CD4-positive, alpha-beta T cell treated with Interferon alpha-2 for 1 hour (primary cell): ENCODE measurements at regions not wholly inside any gene's neighbourhood (a gene's known extent, or its start where the extent isn't known, plus 50 kb on each side); places are given as distances from the start of the nearest gene placed in this dataset.

Experiments
- DNase-seq, 2 donors: peaks; one replicate each; pipeline ENCODE4 v3.0.0-alpha.2; 2020 to 2022

DNA sequence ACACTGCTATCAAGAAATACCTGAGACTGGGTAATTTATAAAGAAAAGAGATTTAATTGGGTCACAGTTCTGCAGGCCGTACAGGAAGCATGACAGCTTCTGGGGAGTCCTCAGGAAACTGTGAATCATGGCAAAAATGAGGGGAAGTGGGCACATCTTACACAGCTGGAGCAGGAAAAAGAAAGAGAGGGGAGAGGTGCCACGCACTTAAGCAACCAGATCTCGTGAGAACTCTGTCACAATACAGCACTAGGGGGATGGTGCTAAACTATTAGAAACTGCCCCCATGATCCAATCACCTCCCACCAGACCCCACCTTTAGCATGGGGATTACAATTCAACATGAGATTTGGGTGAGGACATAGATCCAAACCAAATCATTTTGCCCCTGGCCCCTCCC lies 105.5 kb upstream of the CPLX2 start:
- DNase-seq: no peak

DNA sequence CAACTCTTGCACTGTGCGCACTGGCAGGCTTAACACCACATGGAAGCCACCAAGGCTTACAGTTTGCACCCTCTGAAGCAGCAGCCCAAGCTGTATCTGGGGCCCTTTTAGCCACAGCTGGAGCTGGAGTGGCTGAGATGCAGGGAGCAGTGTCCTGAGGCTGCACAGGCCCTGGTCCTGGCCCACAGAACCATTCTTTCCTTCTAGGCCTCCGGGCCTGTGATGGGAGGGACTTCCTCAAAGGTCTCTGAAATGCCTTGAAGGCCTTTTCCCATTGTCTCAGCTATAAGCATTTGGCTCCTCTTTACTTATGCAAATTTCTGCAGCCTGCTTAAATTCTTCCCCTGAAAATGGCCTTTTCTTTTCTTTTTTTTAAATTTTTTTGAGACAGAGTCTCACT lies 104.4 kb upstream of the CPLX2 start:
- DNase-seq: no peak

DNA sequence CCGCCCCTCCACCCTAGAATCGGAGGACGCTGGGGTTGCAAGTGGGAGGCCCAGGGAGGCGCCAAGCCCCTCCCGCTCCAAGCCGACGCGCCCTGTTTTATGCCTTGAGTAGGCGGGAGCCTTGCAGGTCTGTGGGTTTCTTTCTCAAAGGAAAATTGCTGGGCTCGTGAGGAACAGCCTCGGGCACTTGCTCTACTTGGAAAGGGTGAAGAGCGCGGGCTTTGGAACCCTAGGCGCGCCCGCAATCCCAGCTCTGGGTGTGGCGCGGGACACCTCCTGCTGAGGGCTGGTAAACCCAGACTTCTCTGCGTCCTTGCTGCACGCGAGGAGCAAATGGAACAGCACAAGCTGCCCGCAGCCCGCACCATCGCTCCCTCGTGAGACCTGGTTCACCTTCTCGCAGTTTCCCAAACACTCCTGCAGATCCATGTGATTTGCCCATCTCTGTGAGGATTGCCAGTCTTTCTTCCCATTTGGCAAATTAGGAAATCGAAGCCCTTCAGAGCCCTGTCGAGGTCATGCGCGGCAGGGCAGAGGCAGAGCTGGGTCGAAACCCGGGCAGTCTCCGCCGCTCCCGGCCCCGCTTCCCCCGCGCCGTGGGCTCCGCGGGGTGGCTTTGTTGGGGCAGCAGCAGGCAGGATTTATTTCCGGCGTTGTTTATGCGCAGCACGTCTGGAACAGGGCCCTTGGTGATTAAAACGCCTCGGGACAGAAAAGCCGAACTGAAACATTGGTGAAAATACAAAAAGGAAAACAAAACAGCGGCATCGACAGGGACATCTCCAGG lies 98.4 kb upstream of the CPLX2 start:
- DNase-seq: no peak

DNA sequence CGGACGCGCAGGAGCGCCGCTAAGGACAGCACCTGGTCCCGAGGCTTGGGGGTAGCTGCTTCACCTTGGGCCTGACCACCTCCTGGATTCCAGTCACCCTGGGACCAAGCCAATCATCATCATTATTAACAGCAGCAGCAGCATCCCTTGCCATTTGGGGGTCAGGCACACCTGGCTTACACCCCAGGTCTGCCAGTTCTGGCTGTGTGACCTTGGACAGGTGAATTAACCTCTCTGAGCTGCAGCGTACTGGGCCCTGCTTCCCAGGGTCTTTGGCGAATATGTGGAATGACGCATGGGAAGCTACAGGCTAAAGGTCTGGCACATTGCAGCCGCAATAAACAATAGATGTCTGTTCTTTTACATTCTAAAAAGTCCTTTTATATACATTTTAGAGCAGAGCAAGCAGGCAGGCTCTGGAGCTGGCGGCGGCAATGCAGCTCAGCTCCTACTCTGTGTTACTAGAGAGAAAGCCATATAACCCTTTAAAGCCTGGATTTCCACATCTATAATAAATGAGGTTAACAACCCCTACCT lies 97.8 kb upstream of the CPLX2 start:
- no peak for DNase-seq

DNA sequence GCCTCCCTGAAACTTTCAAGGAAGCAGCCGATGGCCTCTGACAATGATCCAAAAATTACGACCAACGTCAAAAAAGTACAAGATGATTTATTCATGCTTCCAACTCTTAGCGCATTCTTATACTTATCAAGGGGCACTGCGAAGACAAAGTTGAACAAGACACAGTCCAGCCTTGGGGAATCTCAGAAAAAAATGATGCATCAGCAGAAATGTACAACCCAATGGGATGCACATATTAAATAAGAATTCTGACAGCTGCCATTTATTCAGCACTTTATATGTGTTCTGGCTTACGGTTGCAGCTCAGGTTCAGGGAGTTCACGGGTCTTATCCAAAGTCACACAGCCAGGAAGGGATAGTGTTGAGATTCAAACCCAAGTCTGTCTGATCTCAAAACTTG lies 96.0 kb upstream of the CPLX2 start:
- DNase-seq: no peak

DNA sequence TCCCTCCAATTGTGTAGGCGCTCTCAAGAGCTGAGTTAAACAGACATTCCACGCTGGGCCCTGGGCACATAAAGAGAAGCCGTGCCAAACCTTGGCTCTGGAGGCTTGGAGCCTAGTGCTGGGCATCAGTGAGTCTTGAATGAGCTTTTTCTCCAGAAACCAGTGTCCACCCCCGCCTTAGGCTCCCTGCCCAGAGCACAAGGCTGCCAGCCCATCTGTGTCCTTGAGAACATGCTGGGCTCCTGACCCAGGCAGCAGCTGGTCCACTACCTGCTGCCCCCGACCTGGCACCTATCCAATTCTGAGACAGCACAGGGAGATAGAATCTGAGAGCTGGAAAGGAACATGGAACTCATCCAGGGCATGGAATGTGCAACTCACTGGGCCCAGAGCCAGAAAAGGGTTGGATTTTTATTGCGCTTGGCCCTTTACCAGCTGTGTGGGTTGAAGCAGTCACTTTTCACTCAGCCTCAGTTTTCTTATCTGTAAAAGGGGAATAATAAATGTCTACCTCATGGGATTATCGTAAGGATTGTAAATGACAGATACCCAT lies 92.4 kb upstream of the CPLX2 start:
- DNase-seq: no peak

DNA sequence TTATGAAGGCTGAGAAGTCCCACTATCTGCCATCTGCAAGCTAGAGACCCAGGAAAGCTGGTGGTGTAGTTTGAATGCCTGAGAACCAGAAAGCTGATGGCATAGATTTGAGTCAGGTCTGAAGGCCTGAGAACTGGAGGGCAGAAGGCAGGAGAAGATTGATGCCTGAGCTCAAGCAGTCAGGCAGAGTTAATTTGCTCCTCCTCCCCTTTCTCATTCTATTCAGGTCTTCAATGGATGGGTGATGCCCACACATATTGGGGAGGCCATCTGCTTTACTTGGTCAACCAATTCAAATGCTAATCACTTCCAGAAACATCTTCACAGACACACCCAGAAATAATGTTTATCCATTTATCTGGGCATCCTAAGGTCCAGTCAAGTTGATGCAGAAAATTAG lies 87.6 kb upstream of the CPLX2 start:
- DNase-seq: no peak

DNA sequence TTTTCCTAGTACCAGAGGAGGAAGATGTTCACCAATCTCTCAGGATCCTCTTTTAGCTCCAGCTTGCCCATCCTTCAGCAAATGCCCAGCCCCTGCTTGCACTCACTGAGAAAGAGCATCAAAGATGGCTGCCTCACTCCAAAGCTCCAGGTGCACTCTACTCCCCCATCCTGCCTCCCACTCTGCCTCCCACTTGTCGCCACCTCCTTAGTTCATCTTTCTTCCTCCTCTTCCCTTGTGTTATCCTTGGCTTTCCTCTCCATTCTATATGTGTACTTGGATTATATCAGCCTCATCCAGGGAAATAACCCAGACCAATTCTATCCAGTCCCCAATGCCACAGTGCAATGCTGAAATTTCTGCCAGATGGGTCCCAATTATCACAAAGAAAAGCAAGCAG lies 87.1 kb upstream of the CPLX2 start:
- no peak for DNase-seq

DNA sequence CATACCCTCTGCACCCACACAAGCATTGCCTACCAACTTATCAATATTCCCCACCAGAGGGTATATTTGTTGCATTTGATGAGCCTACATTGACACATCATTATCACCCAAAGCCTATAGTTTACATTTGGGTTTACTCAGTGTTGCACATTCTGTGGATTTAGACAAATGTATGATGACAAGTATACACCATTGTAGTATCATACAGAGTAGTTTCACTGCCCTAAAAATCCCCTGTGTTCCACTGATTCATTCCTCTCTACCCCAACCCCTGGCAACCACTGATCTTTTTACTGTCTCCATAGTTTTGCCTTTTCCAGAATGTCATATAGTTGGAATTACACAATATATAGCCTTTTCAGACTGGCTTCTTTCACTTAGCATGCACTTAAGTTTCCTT lies 85.7 kb upstream of the CPLX2 start:
- no peak for DNase-seq

DNA sequence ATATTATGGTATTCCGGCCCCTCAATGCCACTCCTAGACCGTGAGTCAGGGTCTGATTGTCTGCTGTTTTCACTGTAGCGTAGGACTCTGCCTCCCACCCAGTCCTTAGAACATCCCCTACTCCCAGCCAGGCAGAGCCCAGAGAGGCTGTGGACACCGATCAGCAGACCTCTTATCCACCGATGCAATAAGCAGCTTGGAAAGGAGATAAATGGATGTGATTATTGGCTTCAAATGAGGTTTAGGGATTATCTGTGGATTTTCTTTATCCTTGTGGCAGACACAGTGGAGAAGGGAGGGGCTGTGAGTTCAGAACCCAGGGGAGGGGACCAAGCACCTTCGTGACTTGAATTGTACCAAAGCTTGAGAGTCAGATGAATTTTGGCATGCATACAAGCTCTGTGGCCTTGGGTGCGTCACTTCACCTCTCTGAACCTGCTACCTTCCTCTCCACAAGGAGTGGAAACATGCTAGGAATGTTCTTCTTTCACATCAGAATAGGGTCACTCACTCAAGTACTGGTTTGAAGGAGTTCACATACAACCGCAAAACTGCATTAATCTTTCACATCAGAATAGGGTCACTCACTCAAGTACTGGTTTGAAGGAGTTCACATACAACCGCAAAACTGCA lies 83.1 kb upstream of the CPLX2 start:
- DNase-seq: no peak

DNA sequence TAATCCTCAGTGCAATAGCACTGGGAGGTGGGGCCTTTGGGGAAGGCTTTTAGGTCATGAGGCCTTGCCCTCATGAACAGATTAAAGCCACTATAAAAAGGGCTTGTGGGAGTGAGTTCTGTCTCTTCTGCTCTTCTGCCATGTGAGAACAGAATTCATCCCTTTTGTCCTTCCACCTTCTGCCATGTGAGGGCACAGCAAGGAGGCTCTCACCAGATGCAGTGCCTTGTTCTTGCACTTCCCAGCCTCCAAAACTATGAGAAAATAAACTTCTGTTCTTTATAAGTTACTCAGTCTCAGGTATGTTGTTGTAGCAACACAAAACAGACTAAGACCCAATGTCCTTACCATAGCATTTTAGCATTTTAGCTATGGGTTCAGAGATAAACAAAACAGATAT lies 81.7 kb upstream of the CPLX2 start:
- no peak for DNase-seq

DNA sequence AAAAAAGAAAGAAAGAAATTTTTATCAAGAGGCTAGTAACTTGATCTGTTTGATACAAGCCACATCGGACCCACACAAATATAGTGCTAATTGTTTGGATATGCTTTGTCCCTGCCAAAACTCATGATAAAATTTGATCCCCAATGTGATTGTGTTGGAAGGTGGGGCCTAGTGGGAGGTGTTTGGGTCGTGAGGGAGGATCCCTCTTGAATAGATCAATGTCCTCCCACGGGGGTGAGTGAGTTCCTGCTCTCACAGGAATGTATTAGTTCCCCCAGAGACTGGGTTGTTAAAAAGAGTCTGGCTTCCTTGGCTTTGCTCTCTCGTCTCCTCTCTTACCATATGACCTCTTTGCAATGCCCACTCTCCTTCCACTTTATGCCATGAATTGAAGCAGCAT lies 80.6 kb upstream of the CPLX2 start:
- DNase-seq: no peak

DNA sequence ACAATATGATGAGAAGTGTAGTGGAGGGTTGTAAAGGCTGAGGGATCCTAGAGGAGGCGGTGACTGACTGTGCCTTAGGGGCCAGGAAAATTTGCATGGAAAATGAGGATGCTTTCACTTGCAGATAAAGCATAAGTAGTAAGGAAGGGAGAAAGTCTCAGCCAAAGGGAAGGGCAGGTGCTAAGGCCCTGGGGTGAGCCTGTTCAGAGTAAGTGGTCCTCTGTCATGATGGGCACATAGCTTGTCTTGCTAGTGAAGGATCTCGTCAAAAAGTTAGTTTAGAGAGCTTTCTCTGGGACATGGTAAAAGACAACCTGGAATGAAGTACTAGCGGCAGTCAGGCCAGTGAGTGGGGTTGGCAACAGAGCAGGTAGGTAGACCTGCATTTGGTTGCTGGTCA lies 75.4 kb upstream of the CPLX2 start:
- DNase-seq: no peak

DNA sequence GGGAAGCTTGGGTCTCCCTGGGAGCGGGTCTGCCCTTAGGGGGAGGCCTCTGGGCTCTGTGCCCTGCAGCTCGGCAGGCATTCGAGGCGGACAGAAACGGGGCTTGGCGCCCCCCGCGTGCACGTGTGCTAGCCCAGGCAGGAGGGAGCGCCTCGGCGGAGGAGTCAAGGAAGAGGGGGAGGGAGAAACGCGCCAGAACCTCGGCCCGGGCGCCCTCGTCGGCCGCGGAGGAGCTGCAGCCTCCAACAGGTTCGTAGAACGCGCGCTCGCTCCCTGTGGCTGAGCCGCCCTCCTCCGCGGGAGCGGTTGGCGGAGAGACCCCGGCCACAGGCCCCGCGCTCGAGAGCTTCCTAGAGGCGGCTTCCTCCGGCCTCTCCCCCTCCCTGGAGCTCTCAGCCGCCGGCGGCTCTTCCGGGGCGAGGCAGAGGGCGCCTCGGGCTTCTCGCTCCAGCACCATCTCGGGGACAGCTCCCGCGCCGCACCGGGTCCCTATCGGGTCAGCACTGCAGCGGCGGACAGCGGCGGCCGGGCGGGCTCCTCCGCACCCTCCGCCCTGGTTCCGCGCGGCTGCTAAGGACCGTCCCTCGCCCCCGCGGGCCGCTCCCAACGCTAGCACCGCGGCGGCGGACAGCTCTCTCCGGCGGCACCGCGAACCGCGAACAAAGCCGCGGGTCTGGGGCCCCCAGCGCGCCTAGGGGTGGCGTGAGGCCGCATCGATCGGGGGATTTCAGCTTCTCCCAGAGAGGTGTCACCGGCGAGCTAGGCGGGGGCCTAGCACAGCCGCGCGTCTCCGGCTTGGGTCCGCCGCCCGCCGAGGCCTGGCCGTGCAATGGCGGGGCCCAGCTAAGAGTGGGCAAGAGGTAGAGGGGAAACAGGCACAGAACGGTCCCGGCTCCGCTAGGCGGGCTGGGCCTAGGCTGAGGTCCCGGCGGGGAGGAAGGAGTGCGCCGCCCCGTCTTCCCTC lies 74.6 kb upstream of the CPLX2 start:
- DNase-seq: peak; percentile 65 to 81

DNA sequence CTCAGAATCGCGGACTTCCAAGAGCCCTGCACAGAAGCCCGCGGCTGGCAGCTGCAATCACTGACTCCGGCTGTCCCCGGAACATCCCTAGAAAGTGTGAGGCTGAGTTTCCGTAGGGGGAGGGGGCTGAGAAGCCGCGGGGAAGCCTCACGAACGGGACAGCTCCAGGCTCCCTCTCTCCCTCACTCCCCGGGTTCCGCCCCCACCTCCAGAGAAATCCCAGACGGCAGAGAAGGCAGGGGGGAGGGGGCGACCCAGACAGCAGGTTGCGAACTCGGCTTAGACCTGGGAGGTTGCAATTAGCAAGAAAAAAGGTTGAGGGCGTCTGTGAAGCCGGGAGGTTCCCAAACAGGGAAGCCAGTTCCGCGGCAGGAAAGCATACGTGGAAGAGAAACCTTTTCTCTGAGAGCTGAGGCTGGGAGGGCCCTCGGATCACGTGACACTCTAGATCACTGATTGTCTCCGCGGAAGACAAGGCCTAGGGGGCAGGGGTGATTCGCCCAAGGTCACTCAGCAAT lies 73.8 kb upstream of the CPLX2 start:
- no peak for DNase-seq

DNA sequence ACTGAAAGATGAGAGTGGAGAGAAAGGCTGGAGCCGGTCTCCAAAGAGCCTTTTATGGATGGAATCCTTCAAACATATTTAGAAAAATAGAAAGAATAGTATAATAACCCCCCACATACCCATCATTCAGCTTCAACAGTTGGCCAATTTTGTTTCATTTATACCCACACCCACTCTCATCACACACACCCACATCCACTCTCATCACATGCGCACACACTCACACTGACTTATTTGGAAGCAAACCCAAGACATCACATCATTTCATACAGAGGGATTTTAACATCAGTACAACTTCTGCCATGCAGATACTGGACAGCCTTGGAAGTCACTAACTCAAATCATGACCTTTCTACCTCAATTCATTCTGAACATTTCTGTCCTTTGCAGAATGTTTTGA lies 72.8 kb upstream of the CPLX2 start:
- DNase-seq: no peak

DNA sequence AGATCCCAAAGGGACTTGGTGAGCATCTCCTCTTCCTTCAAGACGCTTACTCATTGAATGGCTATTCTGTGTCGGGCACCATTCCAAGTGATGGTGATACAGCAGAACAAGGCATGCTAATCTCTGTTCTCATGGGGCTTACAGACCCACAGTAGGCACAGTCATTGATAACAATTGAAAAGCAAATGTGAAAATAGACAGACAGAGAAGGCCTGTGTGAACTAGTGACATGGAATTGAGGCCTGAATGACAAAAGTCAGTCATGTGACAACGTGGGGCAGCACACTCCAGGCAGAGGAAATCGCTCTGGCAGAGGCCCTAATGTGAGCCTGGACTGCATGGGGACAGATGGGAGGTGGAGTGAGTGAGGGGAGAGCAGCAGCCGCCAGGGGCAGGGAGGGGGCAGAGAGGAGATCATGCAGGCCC lies 70.7 kb upstream of the CPLX2 start:
- no peak for DNase-seq

DNA sequence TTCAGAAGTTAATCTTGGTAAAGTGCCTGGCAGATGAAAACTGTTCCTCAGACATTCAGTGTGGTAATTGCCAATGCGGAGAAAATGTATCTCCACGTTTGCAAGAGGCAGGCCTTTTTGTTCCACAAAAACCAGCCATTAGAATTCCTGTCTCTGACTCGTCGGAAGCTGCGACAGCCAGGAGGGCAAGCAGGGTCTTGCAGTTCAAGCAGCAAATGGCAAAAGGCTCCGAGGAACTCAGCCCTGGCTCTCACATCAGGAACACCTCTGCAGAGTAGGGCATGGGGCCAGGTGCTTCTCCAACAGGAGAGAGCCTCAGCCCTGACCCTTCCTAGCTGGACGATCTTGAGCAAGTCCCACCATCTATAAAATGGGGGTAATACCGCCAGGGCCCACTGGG lies 69.0 kb upstream of the CPLX2 start:
- DNase-seq: no peak

DNA sequence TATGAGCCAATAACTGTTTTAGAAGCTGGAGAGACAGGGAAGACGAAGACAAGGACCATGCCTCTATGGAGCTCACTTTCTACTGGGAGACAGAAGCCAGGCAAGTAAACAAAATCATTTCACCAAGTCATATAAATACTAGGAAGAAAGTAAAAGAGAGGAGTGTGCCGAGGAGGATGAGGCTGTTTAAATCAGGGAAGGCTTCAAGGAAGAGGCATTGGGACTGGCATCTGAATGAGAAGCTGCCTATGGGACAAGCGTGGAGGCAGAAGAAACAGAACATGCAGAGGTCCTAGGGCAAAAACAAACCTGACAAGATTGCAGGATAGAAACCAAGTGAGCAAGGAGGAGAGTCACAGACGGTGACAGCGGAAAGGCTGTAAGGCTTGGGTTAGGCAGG lies 68.1 kb upstream of the CPLX2 start:
- no peak for DNase-seq

DNA sequence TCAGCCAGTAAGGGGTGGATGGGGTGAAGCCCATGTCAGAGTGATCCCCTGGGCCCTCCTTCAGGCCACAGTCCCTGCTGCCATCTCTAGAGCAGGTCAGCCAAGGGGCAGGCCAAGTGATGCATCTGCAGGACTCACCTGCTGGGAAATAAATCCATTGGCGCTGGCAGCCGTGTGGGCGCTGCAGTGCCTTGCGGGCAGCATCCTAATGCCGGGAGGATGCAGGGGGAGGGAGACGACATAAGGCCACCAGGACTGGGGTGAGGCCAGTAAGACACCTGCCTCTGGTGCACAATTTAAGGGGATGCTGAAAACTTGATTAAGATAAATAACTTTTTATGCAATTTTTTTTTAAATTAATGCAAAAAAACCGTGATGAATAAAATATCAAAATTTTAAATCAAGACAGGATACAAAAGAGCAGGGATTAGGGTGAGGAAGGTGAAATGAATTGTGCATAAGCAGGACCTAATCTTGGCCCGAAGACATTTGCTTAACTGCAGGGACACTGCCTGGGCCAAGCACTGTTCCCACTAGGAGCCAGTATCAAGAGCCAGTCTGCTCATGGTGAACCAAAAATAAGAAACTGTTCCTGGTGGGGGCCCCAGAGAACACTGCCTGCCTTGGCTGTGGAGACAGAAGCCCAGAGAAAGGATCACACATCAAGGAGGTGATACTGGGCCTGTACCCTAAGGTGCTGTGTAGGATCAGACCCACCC lies 67.5 kb upstream of the CPLX2 start:
- no peak for DNase-seq

DNA sequence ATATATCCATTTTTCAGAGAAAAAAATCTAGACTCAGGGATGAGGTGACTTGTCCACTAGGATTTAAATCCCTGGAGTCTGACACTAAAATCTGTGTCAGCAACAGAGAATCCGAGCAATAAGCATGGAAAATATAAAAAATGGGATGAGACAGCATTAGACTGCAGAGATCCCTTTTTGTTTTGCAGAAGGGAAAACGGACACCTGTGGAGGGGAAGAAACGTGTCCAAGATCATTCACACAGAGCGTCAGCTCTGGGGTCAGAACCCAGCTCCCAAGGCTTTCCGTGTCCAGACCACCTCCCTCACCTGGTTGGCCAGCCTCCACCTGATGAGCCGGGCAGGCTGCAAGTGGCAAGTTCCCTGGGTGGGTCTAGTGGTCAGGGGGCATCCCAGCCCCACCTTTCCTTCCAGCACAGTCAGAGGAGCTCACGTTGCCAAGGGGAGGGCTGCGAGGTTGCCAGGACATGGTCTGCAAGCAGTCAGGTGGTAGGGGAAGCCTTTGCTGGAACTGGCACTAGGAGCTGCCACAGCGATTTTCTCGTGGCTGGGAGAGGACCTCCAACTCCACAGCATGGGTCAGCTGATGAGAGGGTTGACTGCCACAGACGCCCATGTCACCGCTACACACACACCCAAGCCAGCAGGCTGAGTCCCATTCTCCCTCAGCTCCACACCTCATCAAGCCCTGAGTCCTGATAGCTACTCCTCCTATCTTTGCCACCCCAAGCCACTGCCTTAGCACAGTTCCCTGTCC lies 65.9 kb upstream of the CPLX2 start:
- DNase-seq: no peak
